ENCODE measurements at regions not wholly inside any gene's neighbourhood (a gene's known extent, or its start where the extent isn't known, plus 50 kb on each side); places are given as distances from the start of the nearest gene placed in this dataset.
"Not testable (repeated sequence)": the region's sequence is repeated elsewhere in the genome, so short reads cannot be mapped to it uniquely, and the experiment has no call there.

- not testable (repeated sequence) for TF ChIP-seq PATZ1 (CRISPR knock-in tag; IDR thresholded peaks at IDR 0.05; ENCODE audit: borderline replicate concordance); ARNTL (CRISPR knock-in tag; IDR thresholded peaks at IDR 0.05; ENCODE audit: borderline replicate concordance, low read depth); GLIS3 (CRISPR knock-in tag; IDR thresholded peaks at IDR 0.05); TCF4 (CRISPR knock-in tag; IDR thresholded peaks at IDR 0.05; ENCODE audit: borderline replicate concordance); TOX (CRISPR knock-in tag; IDR thresholded peaks at IDR 0.05; ENCODE audit: borderline replicate concordance); ZNF565 (CRISPR knock-in tag; conservative IDR thresholded peaks at IDR 0.05; ENCODE audit: low read depth); PPARA (CRISPR knock-in tag; IDR thresholded peaks at IDR 0.05; ENCODE audit: borderline replicate concordance); TSHZ2 (CRISPR knock-in tag; IDR thresholded peaks at IDR 0.05); CREB5 (CRISPR knock-in tag; IDR thresholded peaks at IDR 0.05; ENCODE audit: low read depth); RARB (CRISPR knock-in tag; IDR thresholded peaks at IDR 0.05)
These were observed 54.4 kb upstream of the PRSS3 start for GRCh38 chr9:33740958-33741357.

Measured in SK-N-SH treated with all-trans-retinoic acid at 6 μM for 48 hours (cell line).